IMR-90 (cell line): ENCODE measurements at regions not wholly inside any gene's neighbourhood (a gene's known extent, or its start where the extent isn't known, plus 50 kb on each side); places are given as distances from the start of the nearest gene placed in this dataset.

Source experiments
- ATAC-seq: fragments of 200-7000 bp; cut with Tn5 transposase; 2 replicates; pipeline ENCODE4 v1.9.1; 2020; ENCODE audit warnings: low read depth, mild to moderate bottlenecking, moderate library complexity
- BruUV-seq: library from RNA; stranded (reverse); fragments of 400-500 nt; replicated peaks from 2 replicates; lab custom pipeline; 2021; lab: Mats Ljungman, UMichigan
- CTCF ChIA-PET: fragments of 300-600 bp; formaldehyde crosslinking; extraction: SDS; loops from one replicate; lab custom pipeline; 2021; ENCODE audit warnings: antibody characterized with exemption; lab: Yijun Ruan, JAX
- POLR2A ChIA-PET: fragments of 300-600 bp; sonication (Branson Sonifier 250); formaldehyde crosslinking; loops from one replicate; lab custom pipeline; 2022; ENCODE audit warnings: antibody characterized with exemption; ENCODE audit not compliant: unreplicated experiment; lab: Charles Lee
- DNase-seq: peaks from one replicate; pipeline ENCODE4 v3.0.0; 2013
- H2AFZ ChIP-seq: replicated peaks from 2 replicates; pipeline ENCODE3; 2013; ENCODE audit warnings: low read length, mild to moderate bottlenecking; ENCODE audit not compliant: poor library complexity
- H2AK5ac ChIP-seq: 2 replicates; pipeline ENCODE4 v1.6.1; 2013; ENCODE audit warnings: low read depth, low read length, inconsistent platforms
- H2AK9ac ChIP-seq: replicated peaks from 2 replicates; pipeline ENCODE3; 2013; ENCODE audit warnings: mild to moderate bottlenecking, low read depth, low read length, moderate library complexity; ENCODE audit not compliant: poor library complexity
- H2BK120ac ChIP-seq: 2 replicates; pipeline ENCODE4 v1.6.1; 2013; ENCODE audit warnings: low read depth, low read length, inconsistent platforms
- H2BK15ac ChIP-seq: 3 replicates; pipeline ENCODE4 v1.6.1; 2013; ENCODE audit warnings: low read depth, low read length, inconsistent platforms
- H2BK20ac ChIP-seq: 2 replicates; pipeline ENCODE4 v1.6.1; 2013; ENCODE audit warnings: low read depth, mild to moderate bottlenecking, inconsistent platforms, low read length, moderate library complexity
- H2BK5ac ChIP-seq: 2 replicates; pipeline ENCODE4 v1.6.1; 2013; ENCODE audit warnings: mild to moderate bottlenecking, low read depth, low read length, inconsistent platforms; ENCODE audit not compliant: poor library complexity, severe bottlenecking
- H3K14ac ChIP-seq: replicated peaks from 2 replicates; pipeline ENCODE4 v1.6.1; 2013; ENCODE audit warnings: low read depth, low read length, inconsistent platforms
- H3K18ac ChIP-seq: 2 replicates; pipeline ENCODE4 v1.6.1; 2013; ENCODE audit warnings: low read depth, low read length, control low read depth
- H3K23ac ChIP-seq: 2 replicates; pipeline ENCODE4 v1.6.1; 2013; ENCODE audit warnings: low read depth, low read length, inconsistent platforms
- H3K27ac ChIP-seq: 2 replicates; pipeline ENCODE4 v1.5.1; 2013; ENCODE audit warnings: mild to moderate bottlenecking, control low read depth, low read length; ENCODE audit not compliant: insufficient read depth
- H3K27me3 ChIP-seq: 2 replicates; pipeline ENCODE4 v1.6.1; 2013; ENCODE audit warnings: low read length; ENCODE audit not compliant: control insufficient read depth, insufficient read depth
- H3K36me3 ChIP-seq: 2 replicates; pipeline ENCODE4 v1.6.1; 2013; ENCODE audit warnings: low read length, mixed read lengths; ENCODE audit not compliant: control insufficient read depth, insufficient read depth
- H3K4ac ChIP-seq: 2 replicates; pipeline ENCODE4 v1.6.1; 2013; ENCODE audit warnings: low read depth, low read length, inconsistent platforms
- H3K4me1 ChIP-seq: 2 replicates; pipeline ENCODE4 v1.6.1; 2013; ENCODE audit warnings: low read length, mixed read lengths; ENCODE audit not compliant: control insufficient read depth, insufficient read depth
- H3K4me2 ChIP-seq: 2 replicates; pipeline ENCODE4 v1.6.1; 2013; ENCODE audit warnings: low read depth, mild to moderate bottlenecking, control low read depth, low read length, moderate library complexity
- H3K4me3 ChIP-seq: 2 replicates; pipeline ENCODE4 v1.5.1; 2013; ENCODE audit warnings: low read depth, mild to moderate bottlenecking, control low read depth, low read length, moderate library complexity; ENCODE audit not compliant: insufficient read depth
- H3K56ac ChIP-seq: 2 replicates; pipeline ENCODE4 v1.6.1; 2013; ENCODE audit warnings: low read length, inconsistent platforms; ENCODE audit not compliant: insufficient read depth; ENCODE audit errors: extremely low read depth
- H3K79me1 ChIP-seq, 2 experiments: 2 replicates each; pipeline ENCODE4 v1.6.1; 2013; ENCODE audit warnings: low read length in 2 of 2, inconsistent platforms in 1 of 2, low read depth in 1 of 2
- H3K9ac ChIP-seq: 2 replicates; pipeline ENCODE4 v1.6.1; 2013; ENCODE audit warnings: low read depth, low read length, control low read depth
- H3K9me1 ChIP-seq: 2 replicates; pipeline ENCODE4 v1.6.1; 2013; ENCODE audit warnings: low read length, inconsistent platforms; ENCODE audit not compliant: insufficient read depth
- H3K9me3 ChIP-seq: 2 replicates; pipeline ENCODE4 v1.6.1; 2013; ENCODE audit warnings: low read length; ENCODE audit not compliant: control insufficient read depth, insufficient read depth
- H4K20me1 ChIP-seq: 2 replicates; pipeline ENCODE4 v1.6.1; 2013; ENCODE audit warnings: low read length, inconsistent platforms; ENCODE audit not compliant: insufficient read depth
- H4K5ac ChIP-seq: 2 replicates; pipeline ENCODE4 v1.6.1; 2013; ENCODE audit warnings: mild to moderate bottlenecking, low read depth, low read length, control low read depth
- H4K8ac ChIP-seq, 2 experiments: 2 replicates each; pipeline ENCODE4 v1.6.1; 2013; ENCODE audit warnings: low read depth in 2 of 2, low read length in 2 of 2, control low read depth in 1 of 2, inconsistent platforms in 1 of 2
- H4K91ac ChIP-seq: 2 replicates; pipeline ENCODE4 v1.6.1; 2013; ENCODE audit warnings: low read depth, low read length, inconsistent platforms; ENCODE audit not compliant: insufficient read depth
- CHD1 ChIP-seq: IDR thresholded peaks from 2 replicates; pipeline ENCODE4 v1.6.1; 2012; ENCODE audit warnings: low read depth, low read length, improper control_type of control experiment
- FOS ChIP-seq: fragments of 150-350 bp; IDR thresholded peaks from 2 replicates; pipeline ENCODE4 v1.6.1; 2016; ENCODE audit warnings: low read depth, low read length
- MAFK ChIP-seq: IDR thresholded peaks from 2 replicates; pipeline ENCODE4 v1.6.1; 2012; ENCODE audit warnings: low read depth, low read length, improper control_type of control experiment
- MAZ ChIP-seq: IDR thresholded peaks from 2 replicates; pipeline ENCODE4 v1.6.1; 2012; ENCODE audit warnings: low read depth, mild to moderate bottlenecking, low read length, improper control_type of control experiment, moderate library complexity, borderline replicate concordance
- MXI1 ChIP-seq: IDR thresholded peaks from 2 replicates; pipeline ENCODE4 v1.6.1; 2012; ENCODE audit warnings: low read depth, mild to moderate bottlenecking, low read length, moderate library complexity, borderline replicate concordance
- NFE2L2 ChIP-seq: fragments of 150-350 bp; IDR thresholded peaks from 2 replicates; pipeline ENCODE4 v1.6.1; 2016; ENCODE audit warnings: low read depth, mild to moderate bottlenecking, low read length
- POLR2A ChIP-seq: IDR thresholded peaks from 2 replicates; pipeline ENCODE4 v1.6.1; 2012; ENCODE audit warnings: mild to moderate bottlenecking, low read depth, low read length
- RAD21 ChIP-seq: IDR thresholded peaks from 2 replicates; pipeline ENCODE4 v1.6.1; 2012; ENCODE audit warnings: low read length, improper control_type of control experiment
- RCOR1 ChIP-seq: IDR thresholded peaks from 2 replicates; pipeline ENCODE4 v1.6.1; 2012; ENCODE audit warnings: mild to moderate bottlenecking, low read length, improper control_type of control experiment; ENCODE audit not compliant: insufficient replicate concordance
- RFX5 ChIP-seq: IDR thresholded peaks from 2 replicates; pipeline ENCODE4 v1.8.0; 2012; ENCODE audit warnings: low read depth, mild to moderate bottlenecking, low read length, moderate library complexity
- SMC3 ChIP-seq: fragments of 150-350 bp; IDR thresholded peaks from 2 replicates; pipeline ENCODE4 v1.6.1; 2016; ENCODE audit warnings: low read depth, mild to moderate bottlenecking, antibody characterized with exemption, low read length, moderate library complexity
- WGBS, 2 experiments: methylation state at CpG; one replicate each; pipeline versions ENCODE4 v1.1.5 to v1.1.7; 2013; ENCODE audit warnings: missing lambda C conversion rate in 2 of 2; ENCODE audit not compliant: insufficient read length in 1 of 2; ENCODE audit errors: extremely low coverage in 2 of 2; 5-methylcytosine and 5-hydroxymethylcytosine counted together
- dilution Hi-C: fragments of 300-500 bp; cut with HindIII; formaldehyde crosslinking; loops from one replicate; pipeline ENCODE4 v1.14.3; 2018; ENCODE audit warnings: low sequenced_read_pairs; ENCODE audit not compliant: unreplicated experiment
- in situ Hi-C: fragments of 300-500 bp; cut with MboI; formaldehyde crosslinking; loops from 3 replicates; pipeline ENCODE4 v1.14.3; 2019; ENCODE audit warnings: low sequenced_read_pairs, inconsistent platforms, mixed read lengths
- intact Hi-C: fragments of 100-400 bp; cut with micrococcal nuclease; formaldehyde crosslinking; loops from 2 replicates; pipeline ENCODE4 v1.10.0; 2022

DNA sequence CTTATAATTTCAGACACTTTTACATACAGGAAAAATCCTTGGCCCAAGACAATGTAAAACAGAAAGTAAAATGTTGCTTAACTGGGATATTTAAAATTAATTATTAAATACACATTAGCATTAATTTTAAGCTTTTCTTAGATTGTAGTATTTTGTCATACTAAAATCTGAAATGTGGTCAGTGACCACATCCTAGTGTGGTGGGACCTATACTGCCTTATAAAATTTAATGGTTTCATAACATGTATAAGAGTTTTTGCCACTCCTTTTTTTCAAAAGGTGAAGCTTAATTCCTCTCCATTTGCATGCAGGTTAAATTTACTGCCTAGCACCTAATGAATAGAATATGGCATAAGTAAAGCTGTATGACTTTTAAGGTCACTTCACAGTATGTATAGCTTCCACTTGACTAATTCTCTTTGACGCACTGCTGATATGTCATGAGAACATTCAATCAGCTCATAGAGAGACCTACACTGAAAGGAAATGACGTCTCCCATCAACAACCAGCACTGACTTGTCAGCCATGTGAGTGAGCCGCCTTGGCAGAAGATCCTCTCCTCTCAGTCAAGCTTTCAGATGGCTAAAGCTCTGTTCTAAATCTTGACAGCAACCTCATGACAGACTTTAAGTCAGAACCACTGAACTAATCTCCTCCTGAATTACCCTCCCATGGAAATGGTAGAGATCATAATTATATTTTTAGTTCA, 847.8 kb downstream of the SI start:
- 0% methylated on average over 1 of the region's 3 CpGs; no CpG with 5 or more reads in 1 of the 2 experiments for WGBS, 2 experiments
- DNase-seq: no peak
- in situ Hi-C loops: no loop called here

More for the DNA sequence above, 847.8 kb downstream of the SI start:
- ATAC-seq: no peak
- Histone ChIP-seq H4K20me1 (no peaks in the 10 kb centered on the region), H3K56ac (no peak overlapping the region), H3K79me1 (no peaks in the 10 kb centered on the region), H3K14ac (no peak overlapping the region), H3K4me2 (no peak overlapping the region), H4K5ac (no peak overlapping the region), H4K8ac (no peak overlapping the region), H3K4me1 (no peaks in the 10 kb centered on the region), H3K9me1 (no peaks in the 10 kb centered on the region), H3K27ac (no peak overlapping the region), H3K9me3 (peaks cover 4% of the 10 kb centered on the region), H3K23ac (no peak overlapping the region), H2AFZ (no peak overlapping the region), H2AK9ac (no peak overlapping the region), H3K27me3 (no peaks in the 10 kb centered on the region), H2BK5ac (no peak overlapping the region), H3K18ac (no peak overlapping the region), H2BK15ac (no peak overlapping the region), H3K36me3 (no peaks in the 10 kb centered on the region), H4K91ac (no peak overlapping the region), H3K4ac (no peak overlapping the region), H2BK120ac (no peak overlapping the region), H2BK20ac (no peak overlapping the region), H3K4me3 (no peak overlapping the region), H3K9ac (no peak overlapping the region), H2AK5ac (no peak overlapping the region)
- dilution Hi-C loops (no loop called here), intact Hi-C loops (no loop called here)
- ChIA-PET POLR2A (no interaction called here), CTCF (no interaction called here)
- TF ChIP-seq MAFK (no peak), MXI1 (no peak), MAZ (no peak), POLR2A (no peak), RCOR1 (no peak), FOS (no peak), RFX5 (no peak), CHD1 (no peak), NFE2L2 (no peak), RAD21 (no peak), SMC3 (no peak)
- no TSS peak for BruUV-seq
